Activated CD4-positive, CD25-positive, alpha-beta regulatory T cell treated with anti-CD3 and anti-CD28 coated beads, Interleukin-2, amount 50 U/mL, for 72 hours (primary cell): ENCODE measurements at regions not wholly inside any gene's neighbourhood (a gene's known extent, or its start where the extent isn't known, plus 50 kb on each side); places are given as distances from the start of the nearest gene placed in this dataset.
"Not testable (repeated sequence)": the region's sequence is repeated elsewhere in the genome, so short reads cannot be mapped to it uniquely, and the experiment has no call there.

Experiments used
- DNase-seq: peaks from one replicate; pipeline ENCODE4 v3.0.0; 2021

GRCh38 chr11:67804435-67805252, 130.2 kb upstream of the ALDH3B2 start:
- not testable (repeated sequence) for DNase-seq

GRCh38 chr11:67803519-67803918, 129.1 kb upstream of the ALDH3B2 start:
- not testable (repeated sequence) for DNase-seq

- not testable (repeated sequence) for DNase-seq
These were observed 128.6 kb upstream of the ALDH3B2 start for GRCh38 chr11:67803055-67803454.

- not testable (repeated sequence) for DNase-seq
These were observed 128.2 kb upstream of the ALDH3B2 start for GRCh38 chr11:67802623-67803022.

GRCh38 chr11:67801397-67801796, 127.0 kb upstream of the ALDH3B2 start:
- not testable (repeated sequence) for DNase-seq

- not testable (repeated sequence) for DNase-seq
These were observed 126.2 kb upstream of the ALDH3B2 start for GRCh38 chr11:67800591-67800990.

GRCh38 chr11:67799808-67800207, 125.4 kb upstream of the ALDH3B2 start:
- not testable (repeated sequence) for DNase-seq

- not testable (repeated sequence) for DNase-seq
These were observed 123.5 kb upstream of the ALDH3B2 start for GRCh38 chr11:67797726-67798521.

- no peak for DNase-seq
These were observed 121.3 kb upstream of the ALDH3B2 start for GRCh38 chr11:67795746-67796145.

- not testable (repeated sequence) for DNase-seq
These were observed 119.3 kb upstream of the ALDH3B2 start for GRCh38 chr11:67793750-67794149.

- DNase-seq, result peak; percentile 52
These were observed 118.0 kb upstream of the ALDH3B2 start for GRCh38 chr11:67792273-67792990.

GRCh38 chr11:67791598-67792170, 117.3 kb upstream of the ALDH3B2 start:
- DNase-seq, result not testable (repeated sequence)

GRCh38 chr11:67788341-67788695, 113.9 kb upstream of the ALDH3B2 start:
- not testable (repeated sequence) for DNase-seq

- DNase-seq, result not testable (repeated sequence)
These were observed 113.4 kb upstream of the ALDH3B2 start for GRCh38 chr11:67787681-67788340.

GRCh38 chr11:67781967-67782366, 107.5 kb upstream of the ALDH3B2 start:
- not testable (repeated sequence) for DNase-seq

GRCh38 chr11:67781506-67781905, 107.1 kb upstream of the ALDH3B2 start:
- DNase-seq, result not testable (repeated sequence)

GRCh38 chr11:67780056-67780455, 105.6 kb upstream of the ALDH3B2 start:
- DNase-seq, result no peak

- DNase-seq, result not testable (repeated sequence)
These were observed 104.9 kb upstream of the ALDH3B2 start for GRCh38 chr11:67779189-67779875.

- no peak for DNase-seq
These were observed 102.6 kb upstream of the ALDH3B2 start for GRCh38 chr11:67776852-67777520.

GRCh38 chr11:67774175-67774574, 99.8 kb upstream of the ALDH3B2 start:
- DNase-seq, result not testable (repeated sequence)
